ENCODE measurements at regions not wholly inside any gene's neighbourhood (a gene's known extent, or its start where the extent isn't known, plus 50 kb on each side); places are given as distances from the start of the nearest gene placed in this dataset.

DNA sequence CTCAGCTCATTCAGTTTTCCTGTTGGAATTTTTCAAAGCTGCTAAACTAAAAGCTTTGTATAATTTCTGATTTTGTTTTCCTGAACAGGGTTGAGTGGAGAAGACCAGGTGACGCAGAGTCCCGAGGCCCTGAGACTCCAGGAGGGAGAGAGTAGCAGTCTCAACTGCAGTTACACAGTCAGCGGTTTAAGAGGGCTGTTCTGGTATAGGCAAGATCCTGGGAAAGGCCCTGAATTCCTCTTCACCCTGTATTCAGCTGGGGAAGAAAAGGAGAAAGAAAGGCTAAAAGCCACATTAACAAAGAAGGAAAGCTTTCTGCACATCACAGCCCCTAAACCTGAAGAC lies 367.1 kb upstream of the OR4E1 start:
- TF ChIP-seq, protein P1, sequence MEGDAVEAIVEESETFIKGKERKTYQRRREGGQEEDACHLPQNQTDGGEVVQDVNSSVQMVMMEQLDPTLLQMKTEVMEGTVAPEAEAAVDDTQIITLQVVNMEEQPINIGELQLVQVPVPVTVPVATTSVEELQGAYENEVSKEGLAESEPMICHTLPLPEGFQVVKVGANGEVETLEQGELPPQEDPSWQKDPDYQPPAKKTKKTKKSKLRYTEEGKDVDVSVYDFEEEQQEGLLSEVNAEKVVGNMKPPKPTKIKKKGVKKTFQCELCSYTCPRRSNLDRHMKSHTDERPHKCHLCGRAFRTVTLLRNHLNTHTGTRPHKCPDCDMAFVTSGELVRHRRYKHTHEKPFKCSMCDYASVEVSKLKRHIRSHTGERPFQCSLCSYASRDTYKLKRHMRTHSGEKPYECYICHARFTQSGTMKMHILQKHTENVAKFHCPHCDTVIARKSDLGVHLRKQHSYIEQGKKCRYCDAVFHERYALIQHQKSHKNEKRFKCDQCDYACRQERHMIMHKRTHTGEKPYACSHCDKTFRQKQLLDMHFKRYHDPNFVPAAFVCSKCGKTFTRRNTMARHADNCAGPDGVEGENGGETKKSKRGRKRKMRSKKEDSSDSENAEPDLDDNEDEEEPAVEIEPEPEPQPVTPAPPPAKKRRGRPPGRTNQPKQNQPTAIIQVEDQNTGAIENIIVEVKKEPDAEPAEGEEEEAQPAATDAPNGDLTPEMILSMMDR (IDR thresholded peaks at IDR 0.05 in 8 of 11, conservative IDR thresholded peaks at IDR 0.05 in 3 of 11) = no peak
- TF ChIP-seq POLR2A (IDR thresholded peaks at IDR 0.05) = no peak
- TF ChIP-seq POLR2AphosphoS5 (IDR thresholded peaks at IDR 0.05) = no peak
